ENCODE measurements at regions not wholly inside any gene's neighbourhood (a gene's known extent, or its start where the extent isn't known, plus 50 kb on each side); places are given as distances from the start of the nearest gene placed in this dataset.

GRCh38 chr15:38176691-38177090 is 75.9 kb upstream of the SPRED1 start:
- Histone ChIP-seq H3K27me3 (replicated peaks; ENCODE audit: insufficient read depth) (no peaks in the 10 kb centered on the region), H3K9me3 (no peaks in the 10 kb centered on the region), H3K4me3 (no peak overlapping the region), H3K4me1 (replicated peaks) (no peaks in the 10 kb centered on the region), H3K36me3 (no peaks in the 10 kb centered on the region), H3K27ac (no peak overlapping the region)
- intact Hi-C loops (cut with DNase I): no loop called here
- no peak for TF ChIP-seq POLR2A (IDR thresholded peaks at IDR 0.05)
- no peak for TF ChIP-seq POLR2AphosphoS5 (IDR thresholded peaks at IDR 0.05)
- TF ChIP-seq CTCF (IDR thresholded peaks at IDR 0.05): no peak
- DNase-seq (ENCODE audit: low spot score): no peak

GRCh38 chr15:38182900-38183299 is 69.7 kb upstream of the SPRED1 start:
- Histone ChIP-seq H3K27ac (no peak overlapping the region), H3K36me3 (no peaks in the 10 kb centered on the region), H3K9me3 (no peaks in the 10 kb centered on the region), H3K4me1 (replicated peaks) (no peaks in the 10 kb centered on the region), H3K27me3 (replicated peaks; ENCODE audit: insufficient read depth) (no peaks in the 10 kb centered on the region), H3K4me3 (no peak overlapping the region)
- intact Hi-C loops (cut with DNase I): no loop called here
- no peak for TF ChIP-seq POLR2A (IDR thresholded peaks at IDR 0.05)
- no peak for TF ChIP-seq POLR2AphosphoS5 (IDR thresholded peaks at IDR 0.05)
- TF ChIP-seq CTCF (IDR thresholded peaks at IDR 0.05): no peak
- 62% methylated on average over 3 of the region's 3 CpGs for WGBS
- no peak for DNase-seq (ENCODE audit: low spot score)

GRCh38 chr15:38186507-38186906 is 66.1 kb upstream of the SPRED1 start:
- H3K27me3 ChIP-seq (replicated peaks; ENCODE audit: insufficient read depth): no peaks in the 10 kb centered on the region
- intact Hi-C loops (cut with DNase I): no loop called here
- no peaks in the 10 kb centered on the region for H3K4me1 ChIP-seq (replicated peaks)
- WGBS: 58% methylated on average over 3 of the region's 3 CpGs
- DNase-seq (ENCODE audit: low spot score): no peak
- no peak overlapping the region for H3K27ac ChIP-seq
- no peaks in the 10 kb centered on the region for H3K9me3 ChIP-seq
- no peaks in the 10 kb centered on the region for H3K36me3 ChIP-seq
- no peak overlapping the region for H3K4me3 ChIP-seq
- TF ChIP-seq CTCF (IDR thresholded peaks at IDR 0.05) (no peak), POLR2AphosphoS5 (IDR thresholded peaks at IDR 0.05) (no peak), POLR2A (IDR thresholded peaks at IDR 0.05) (no peak)

- H3K9me3 ChIP-seq: no peaks in the 10 kb centered on the region
- no peak for TF ChIP-seq CTCF (IDR thresholded peaks at IDR 0.05)
- TF ChIP-seq POLR2A (IDR thresholded peaks at IDR 0.05): no peak
- TF ChIP-seq POLR2AphosphoS5 (IDR thresholded peaks at IDR 0.05): no peak
- no peaks in the 10 kb centered on the region for H3K36me3 ChIP-seq
- H3K4me1 ChIP-seq (replicated peaks): no peaks in the 10 kb centered on the region
- DNase-seq (ENCODE audit: low spot score): no peak
- no peak overlapping the region for H3K4me3 ChIP-seq
- WGBS: 65% methylated on average over 7 of the region's 7 CpGs
- no peaks in the 10 kb centered on the region for H3K27me3 ChIP-seq (replicated peaks; ENCODE audit: insufficient read depth)
- intact Hi-C loops (cut with DNase I): no loop called here
- H3K27ac ChIP-seq: no peak overlapping the region
These were observed 64.9 kb upstream of the SPRED1 start for GRCh38 chr15:38187630-38188313.

GRCh38 chr15:38189671-38190295 is 62.9 kb upstream of the SPRED1 start:
- no peaks in the 10 kb centered on the region for H3K9me3 ChIP-seq
- no peak for DNase-seq (ENCODE audit: low spot score)
- TF ChIP-seq CTCF (IDR thresholded peaks at IDR 0.05) (no peak), POLR2AphosphoS5 (IDR thresholded peaks at IDR 0.05) (no peak), POLR2A (IDR thresholded peaks at IDR 0.05) (no peak)
- H3K36me3 ChIP-seq: no peaks in the 10 kb centered on the region
- WGBS: 90% methylated on average over 5 of the region's 5 CpGs
- H3K27me3 ChIP-seq (replicated peaks; ENCODE audit: insufficient read depth): no peaks in the 10 kb centered on the region
- no peak overlapping the region for H3K27ac ChIP-seq
- no peak overlapping the region for H3K4me3 ChIP-seq
- intact Hi-C loops (cut with DNase I): no loop called here
- H3K4me1 ChIP-seq (replicated peaks): no peaks in the 10 kb centered on the region
